ENCODE measurements at regions not wholly inside any gene's neighbourhood (a gene's known extent, or its start where the extent isn't known, plus 50 kb on each side); places are given as distances from the start of the nearest gene placed in this dataset.

DNA sequence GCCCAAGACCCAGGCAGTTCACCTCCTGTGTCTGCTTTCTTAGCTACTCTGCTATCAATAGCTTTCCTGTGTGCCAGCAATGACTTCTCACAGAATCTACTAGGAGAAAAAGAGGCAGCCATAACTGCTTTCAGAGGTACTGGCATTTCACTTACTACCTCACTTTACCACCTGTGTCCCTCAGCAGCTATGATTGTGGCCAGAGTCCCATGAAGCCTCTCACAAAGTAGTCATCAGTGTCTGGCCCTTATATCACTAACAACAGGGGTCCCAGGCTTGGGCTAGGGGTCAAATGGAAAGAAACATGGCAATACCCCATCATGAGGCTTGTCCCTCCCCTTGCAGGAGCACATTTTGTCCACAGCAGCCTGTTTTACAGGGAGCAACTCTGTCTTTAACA lies 62.7 kb upstream of the EPS8L3 start:
- DNase-seq: no peak

GRCh38 chr1:109824349-109825115 lies 60.8 kb upstream of the EPS8L3 start:
- no peak for DNase-seq

DNA sequence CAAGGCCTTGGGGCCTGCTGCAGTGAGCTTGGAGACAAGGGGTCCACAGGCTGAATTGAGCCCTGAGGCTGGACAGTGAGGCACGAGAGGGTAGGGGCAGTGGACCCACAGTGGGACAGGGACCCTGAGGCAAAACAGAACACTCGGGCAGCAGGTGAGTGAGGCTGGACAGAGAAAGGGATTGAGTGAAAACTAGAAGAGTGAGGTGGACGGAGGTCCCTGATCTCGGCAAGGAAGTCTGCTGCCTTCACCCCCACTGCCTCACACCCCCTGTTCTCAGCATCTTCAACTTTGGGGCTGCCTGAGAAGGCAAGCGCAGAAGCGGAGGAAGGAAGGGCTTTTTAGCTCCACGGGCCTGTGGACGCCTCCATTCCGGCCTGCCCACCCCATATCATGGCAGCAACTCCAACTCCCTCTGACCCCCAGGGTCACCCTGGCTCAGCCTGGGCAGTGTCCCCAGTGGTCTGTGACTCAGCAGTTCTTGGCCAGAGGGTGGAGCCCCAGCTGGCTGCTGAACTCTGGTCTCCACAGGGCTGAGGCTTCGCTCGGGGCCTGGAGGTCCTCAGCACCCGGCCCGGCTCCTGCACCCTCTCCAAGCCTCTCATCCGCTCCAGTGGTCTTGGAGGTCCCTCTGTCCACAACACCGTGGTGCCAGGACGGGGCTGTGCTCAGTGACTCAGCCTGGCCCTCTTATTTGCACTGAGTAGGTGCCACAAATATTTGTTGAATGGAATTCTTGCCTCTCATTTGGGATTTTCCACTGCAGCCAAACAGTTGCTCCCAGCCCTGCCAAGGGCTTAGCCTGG lies 60.0 kb upstream of the EPS8L3 start:
- DNase-seq: no peak

- no peak for DNase-seq
Observed at GRCh38 chr1:109822749-109823542, 59.2 kb upstream of the EPS8L3 start.

DNA sequence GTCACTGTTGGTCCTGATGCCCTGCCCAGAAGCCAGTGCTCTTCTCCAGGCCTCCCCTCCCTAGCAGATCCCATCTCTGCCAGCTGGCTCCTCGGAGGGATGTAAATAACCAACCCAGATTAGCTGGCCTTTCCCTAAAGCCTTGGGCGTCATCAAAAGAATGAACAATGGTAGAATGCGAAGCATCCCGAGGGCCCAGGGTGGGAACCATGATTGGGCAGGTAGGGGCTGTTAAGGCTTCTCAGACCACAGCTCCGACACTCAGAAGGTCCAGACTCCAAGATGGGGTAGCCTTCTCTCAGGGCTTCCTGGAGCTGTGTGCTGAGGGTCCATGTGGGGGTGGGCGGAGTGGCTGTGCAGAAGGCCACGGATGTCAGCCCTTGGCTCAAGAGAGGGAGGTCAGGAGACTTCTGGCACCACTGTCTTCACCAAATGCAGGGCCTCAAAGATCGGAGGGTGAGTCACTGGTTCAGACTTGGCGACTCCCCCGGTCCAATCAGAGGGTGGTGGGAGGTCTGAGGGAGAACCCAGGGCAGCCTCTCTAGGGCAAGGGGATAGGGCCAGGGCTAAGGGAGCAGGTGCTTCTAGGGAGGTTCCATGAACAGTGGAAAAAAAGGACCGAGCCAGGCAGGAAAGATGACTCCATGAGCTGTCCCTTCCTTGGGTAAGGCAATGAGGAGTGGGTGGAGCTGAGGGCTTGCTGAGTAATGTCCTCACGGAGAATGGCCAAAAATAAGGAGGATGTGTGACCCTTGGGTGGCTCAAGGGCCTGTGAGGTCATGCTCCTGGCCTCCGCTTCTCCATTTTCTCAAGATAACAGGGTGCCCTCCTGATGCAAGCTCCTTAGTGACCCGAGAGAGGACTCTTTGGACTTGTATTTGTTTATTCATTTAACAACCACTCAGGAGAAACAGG lies 58.4 kb upstream of the EPS8L3 start:
- DNase-seq: no peak

- DNase-seq: no peak
Observed at GRCh38 chr1:109821221-109821669, 57.5 kb upstream of the EPS8L3 start.

GRCh38 chr1:109819906-109820305 lies 56.2 kb upstream of the EPS8L3 start:
- no peak for DNase-seq

DNA sequence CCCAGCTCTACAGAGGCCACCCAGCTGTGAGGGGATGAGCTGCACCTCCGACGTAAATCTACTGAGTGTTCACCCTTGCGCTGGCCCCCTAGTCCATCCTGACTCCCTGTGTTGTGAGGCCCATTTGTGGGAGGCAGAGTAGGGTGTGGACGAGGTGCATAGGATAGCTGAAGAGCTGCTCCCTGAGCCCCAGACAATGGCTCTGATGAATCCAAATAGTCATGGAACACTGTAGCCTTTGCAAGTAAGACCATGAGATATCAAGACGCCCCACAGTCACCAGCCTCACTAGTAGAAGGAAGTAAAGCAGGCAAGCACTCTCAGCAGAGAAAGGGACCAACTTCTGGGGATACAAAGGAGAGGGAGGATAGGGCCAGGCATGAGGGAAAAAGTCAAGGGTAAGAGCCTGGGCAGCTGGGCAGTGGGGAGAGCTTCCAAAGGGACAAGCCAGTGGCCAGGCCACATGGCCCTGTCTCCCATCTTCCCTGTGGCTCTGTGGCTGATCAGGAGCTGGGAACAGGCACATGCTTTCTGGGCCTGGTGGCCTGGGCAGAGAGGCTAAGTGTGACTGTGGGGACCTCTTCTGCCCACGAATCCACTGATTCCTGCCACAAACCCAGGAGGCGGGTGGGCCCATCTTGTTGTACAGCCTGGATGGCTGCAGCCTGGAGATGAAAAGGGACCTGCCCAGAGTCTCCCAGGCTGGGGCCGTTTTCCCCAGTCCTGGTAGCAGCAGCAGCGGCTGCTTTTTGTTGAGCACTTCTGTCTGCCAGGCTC lies 55.5 kb upstream of the EPS8L3 start:
- no peak for DNase-seq

DNA sequence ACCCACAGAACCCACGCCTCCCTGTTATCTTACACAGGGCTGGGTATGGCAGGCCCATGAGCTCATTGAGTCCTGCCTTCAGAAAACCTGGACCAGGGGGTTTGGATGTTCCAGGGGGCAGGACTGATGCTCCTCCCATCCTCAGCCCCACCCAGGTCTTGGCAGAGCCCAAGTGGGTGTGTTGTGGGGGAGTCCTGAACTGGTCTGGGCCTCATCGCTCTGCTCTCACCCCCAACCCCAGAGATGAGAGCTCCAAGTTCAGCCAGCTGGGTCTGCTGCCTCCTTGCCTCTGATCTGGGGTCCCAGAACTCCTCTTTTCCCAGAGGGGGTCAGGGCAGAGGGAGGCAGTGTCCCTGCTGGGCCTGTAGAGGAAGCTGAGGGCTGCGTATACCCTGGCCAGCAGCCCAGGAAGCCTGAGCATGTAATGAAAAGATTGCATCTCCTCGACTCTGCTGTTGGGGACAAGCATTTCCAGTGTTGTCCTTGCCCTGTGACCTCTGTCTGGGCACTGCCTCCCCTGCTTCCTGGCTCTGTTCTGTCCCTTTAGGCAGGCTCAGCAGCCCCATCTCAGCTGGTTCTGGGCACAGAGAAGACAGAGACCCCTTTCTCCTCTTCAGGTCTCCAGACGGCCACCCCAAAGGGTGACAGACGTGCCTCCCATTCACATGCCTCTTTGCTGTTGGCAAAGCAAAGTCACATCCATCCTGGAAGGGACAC lies 54.7 kb upstream of the EPS8L3 start:
- no peak for DNase-seq

GRCh38 chr1:109817881-109818270 lies 54.2 kb upstream of the EPS8L3 start:
- no peak for DNase-seq

GRCh38 chr1:109816975-109817535 lies 53.3 kb upstream of the EPS8L3 start:
- DNase-seq: no peak

DNA sequence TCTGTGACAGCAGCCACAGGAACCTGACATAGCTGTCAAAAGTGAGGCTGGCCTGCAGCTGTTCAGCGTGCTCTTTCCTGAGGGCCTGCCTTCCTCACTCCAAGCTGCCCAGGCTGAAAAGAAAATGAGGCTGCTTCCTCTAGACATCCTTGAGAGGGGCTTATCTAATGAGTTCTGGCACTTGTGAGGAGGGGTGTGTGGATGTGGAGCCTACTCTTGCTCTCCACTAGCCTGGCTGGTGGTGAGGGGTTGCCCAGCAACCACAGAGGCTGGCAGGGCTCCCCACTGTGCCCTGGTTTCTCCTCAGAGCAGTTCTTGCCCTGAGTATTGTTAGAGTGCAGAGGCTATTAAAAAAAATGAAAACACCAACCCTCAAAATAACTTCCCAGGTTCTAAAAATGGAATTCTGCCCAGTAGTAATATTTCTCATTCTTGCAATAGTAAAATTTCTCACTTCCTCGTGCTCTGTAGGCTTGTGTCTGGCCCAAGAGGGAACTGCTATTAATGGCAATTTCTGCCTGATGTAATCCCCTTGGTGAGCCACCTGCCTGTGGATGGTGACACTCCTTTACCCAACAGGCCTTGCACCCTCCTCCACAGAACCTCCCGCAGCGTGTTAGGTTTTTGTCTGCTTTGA lies 52.6 kb upstream of the EPS8L3 start:
- DNase-seq: peak; percentile 40

DNA sequence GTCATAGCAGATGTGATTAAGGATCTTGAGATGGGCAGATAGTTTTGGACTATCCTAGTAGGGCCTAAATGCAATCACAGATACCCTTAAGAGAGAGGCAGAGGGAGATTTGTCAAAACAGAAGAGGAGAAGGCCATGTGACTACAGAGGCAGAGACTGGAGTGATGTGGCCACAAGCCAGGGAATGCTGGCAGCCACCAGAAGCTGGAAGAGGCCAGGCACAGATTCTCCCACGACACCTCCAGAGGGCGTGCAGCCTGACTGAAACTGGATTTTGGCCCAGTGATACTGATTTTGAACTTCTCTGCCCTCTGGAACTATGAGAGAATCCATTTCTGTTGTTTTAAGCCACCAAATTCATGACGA lies 52.1 kb upstream of the EPS8L3 start:
- DNase-seq: no peak

DNA sequence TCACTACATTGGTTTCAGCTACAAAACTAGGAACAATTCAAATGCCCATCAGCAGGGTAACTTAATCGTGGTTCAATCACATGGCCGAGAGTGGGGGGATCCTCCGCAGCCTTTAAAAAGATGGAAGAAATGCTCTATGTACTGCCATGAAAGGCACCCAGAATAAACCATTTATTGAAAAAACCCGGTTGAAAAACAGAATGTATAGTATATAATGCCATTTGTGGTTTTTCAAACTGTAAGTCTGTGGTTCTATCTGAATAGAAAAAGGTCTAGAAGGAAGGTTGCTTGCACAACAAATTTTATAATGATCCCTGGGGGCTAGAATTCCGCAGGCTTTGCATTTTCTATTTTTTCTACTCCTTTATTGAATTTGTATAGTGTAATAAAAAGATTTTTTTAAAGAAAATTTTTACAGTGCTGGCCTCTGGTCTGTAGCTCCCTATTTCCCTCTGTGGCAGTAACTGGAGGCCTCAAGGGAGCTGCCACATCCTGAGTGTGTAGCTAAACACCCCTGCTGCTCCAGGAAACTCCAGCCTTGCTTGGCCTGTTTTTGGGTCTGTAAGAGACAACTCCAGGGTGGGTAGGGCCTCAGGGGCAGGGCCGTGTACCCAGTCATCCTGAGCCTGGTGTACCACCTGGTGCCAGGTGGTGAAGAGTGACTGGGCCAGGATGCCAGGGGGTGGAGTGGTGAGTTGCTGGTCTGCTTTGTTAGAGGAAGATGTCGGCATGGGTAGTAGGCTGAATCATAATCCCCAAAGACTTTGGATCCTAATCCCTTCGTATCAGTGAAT lies 51.5 kb upstream of the EPS8L3 start:
- DNase-seq: no peak

DNA sequence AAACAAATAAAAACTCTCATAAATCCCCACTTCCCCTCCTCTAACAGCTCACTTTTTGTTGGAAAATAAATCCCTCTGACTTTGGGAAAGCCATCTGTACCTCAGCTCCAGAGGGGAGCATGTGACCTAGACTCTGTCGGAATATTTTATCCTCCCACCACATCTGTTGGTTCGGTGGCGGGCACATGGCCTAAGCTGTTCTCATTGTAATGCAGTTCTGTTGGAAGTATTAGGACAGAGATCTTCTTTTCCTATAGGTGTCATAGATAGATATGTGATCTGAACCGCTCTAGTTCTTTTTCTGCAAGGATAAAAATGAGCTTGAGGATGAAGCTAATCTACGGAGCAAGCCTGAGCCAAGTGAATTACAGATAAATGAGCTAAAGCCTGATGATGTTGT lies 50.5 kb upstream of the EPS8L3 start:
- DNase-seq: no peak

Measured in NCI-H774 (cell line).